WTC11 (cell line): ENCODE measurements at regions not wholly inside any gene's neighbourhood (a gene's known extent, or its start where the extent isn't known, plus 50 kb on each side); places are given as distances from the start of the nearest gene placed in this dataset.

Source experiments
- GRHL2 ChIP-seq: fragments of 250-450 bp; sonication (Bioruptor Pico); IDR thresholded peaks from 2 replicates; pipeline ENCODE4 v1.8.0; 2022; ENCODE audit warnings: mild to moderate bottlenecking, moderate library complexity; ENCODE audit not compliant: insufficient replicate concordance, severe bottlenecking
- MAX ChIP-seq: sonication (generic); formaldehyde crosslinking; IDR thresholded peaks from 2 replicates; pipeline ENCODE4 v1.8.0; 2022; ENCODE audit warnings: mild to moderate bottlenecking, missing genetic modification reagents
- ZNF232 ChIP-seq: sonication (generic); formaldehyde crosslinking; IDR thresholded peaks from 2 replicates; pipeline ENCODE4 v1.8.0; 2022; ENCODE audit warnings: mild to moderate bottlenecking, missing genetic modification reagents

GRCh38 chr5:3995954-3996619 is 400.5 kb downstream of the IRX1 start:
- TF ChIP-seq MAX (CRISPR knock-in tag) = no peak
- TF ChIP-seq GRHL2 (CRISPR knock-in tag) = no peak
- no peak for TF ChIP-seq ZNF232 (CRISPR knock-in tag)
